Heart left ventricle (tissue), 16 donors: ENCODE measurements at regions not wholly inside any gene's neighbourhood (a gene's known extent, or its start where the extent isn't known, plus 50 kb on each side); places are given as distances from the start of the nearest gene placed in this dataset.

Experiments
- ATAC-seq, 4 donors: fragments of 200-7000 bp; cut with Tn5 transposase; one replicate each; pipeline ENCODE4 v1.9.1; 2020 to 2022; ENCODE audit warnings: moderate library complexity in 4 of 4, mild to moderate bottlenecking in 3 of 4, moderate number of reproducible peaks in 1 of 4
- DNase-seq, 5 donors: peaks; one replicate each; pipeline ENCODE4 v3.0.0-alpha.2; 2020
- H3K27ac ChIP-seq, 12 donors: fragments of 200-600 bp; sonication (generic) in 4 of 12; one replicate each; pipeline versions ENCODE4 v1.5.0 to v1.8.0; 2016 to 2022; ENCODE audit warnings: mild to moderate bottlenecking in 2 of 12
- H3K27me3 ChIP-seq, 9 donors: fragments of 200-600 bp; sonication (generic) in 2 of 9; one replicate each; pipeline versions ENCODE4 v1.5.1 to v1.8.0; 2016 to 2022; ENCODE audit warnings: mild to moderate bottlenecking in 3 of 9
- H3K36me3 ChIP-seq, 9 donors: fragments of 200-600 bp; sonication (generic) in 2 of 9; one replicate each; pipeline versions ENCODE4 v1.5.0 to v1.8.0; 2018 to 2022; ENCODE audit warnings: mild to moderate bottlenecking in 2 of 9
- H3K4me1 ChIP-seq, 12 donors: fragments of 200-600 bp; sonication (generic) in 4 of 12; one replicate each; pipeline versions ENCODE4 v1.5.0 to v1.8.0; 2016 to 2022; ENCODE audit warnings: mild to moderate bottlenecking in 3 of 12
- H3K4me3 ChIP-seq, 12 donors: fragments of 200-600 bp; sonication (generic) in 4 of 12; one replicate each; pipeline versions ENCODE4 v1.5.0 to v1.8.0; 2017 to 2022; ENCODE audit warnings: mild to moderate bottlenecking in 9 of 12, moderate library complexity in 4 of 12
- H3K9me3 ChIP-seq, 12 donors: fragments of 200-600 bp; sonication (generic) in 4 of 12; one replicate each; pipeline versions ENCODE4 v1.5.0 to v1.8.0; 2016 to 2022; ENCODE audit warnings: mild to moderate bottlenecking in 1 of 12
- POLR2A ChIP-seq, 2 donors: fragments of 450-650 bp; IDR thresholded peaks; one replicate each; pipeline ENCODE4 v1.6.1; 2017; ENCODE audit warnings: antibody characterized with exemption in 2 of 2, mild to moderate bottlenecking in 2 of 2, moderate library complexity in 2 of 2
- WGBS, 4 donors: extraction: QIAGEN DNeasy Blood & Tissue Kit in 2 of 4; methylation state at CpG; one replicate each; pipeline versions ENCODE4 v1.1.5 to v1.1.7; 2013 to 2018; 5-methylcytosine and 5-hydroxymethylcytosine counted together
- intact Hi-C, 10 donors: fragments of 100-400 bp; cut with DNase I; formaldehyde crosslinking; loops; one replicate each; pipeline versions ENCODE4 v1.11.1 to v1.14.2; 2022
- TF ChIP-seq, protein P1 (sequence below), 12 donors: fragments of 200-600 bp; sonication (generic) in 4 of 12; IDR thresholded peaks; one replicate each; pipeline versions ENCODE4 v1.5.0 to v1.8.0; 2018 to 2022; ENCODE audit warnings: antibody characterized with exemption in 12 of 12, mild to moderate bottlenecking in 5 of 12
- donor health status: ischemic (EF 13 %, LVEDD 7.1; RV severe dilation, severe dysfunction).
- donor health status: healthy with polysubstance abuse.
- donor health status: DM: no; HTN: yes; CAD: no.
- donor health status: DM: no; HTN: no; CAD: no.
- donor health status: ischemic (EF 25% LVEDD 6.9; RV normal size, moderate dysfunction).
- donor health status: ischemic (EF 25% LVEDD 5.7; RV mildly dilated, moderate dysfunction).
- donor health status: healthy.
- donor health status: DM: yes; HTN: yes; CAD: no.
- donor health status: ischemic (EF 35%, LVEDD 5.7; RV mildly dilated, moderate dysfunction).
- donor health status: nonischemic (EF 11% LVEDD 7.7; RV severe dilation, severe dysfunction).
- donor health status: DM: yes; HTN: yes; CAD: no.
- donor health status: PGD.
- donor health status: ischemic (EF 29% LVEDD 5.4; RV normal size, mild dysfunction).
- donor health status: nonischemic (EF 23%, LVEDD 6.1; RV moderate dilation, normal function).

- H3K27me3 ChIP-seq = peaks cover 0 to 7% (median 0%) of the 10 kb centered on the region in 9 donors
- no peaks in the 10 kb centered on the region for H3K36me3 ChIP-seq
- DNase-seq = no peak
- 54 to 74% (median 68%) methylated on average over 5 of the region's 5 CpGs for WGBS, 4 donors
- ATAC-seq = no peak
- H3K4me3 ChIP-seq = no peak overlapping the region
- peaks cover 0 to under 1% (median 0%) of the 10 kb centered on the region in 12 donors for H3K9me3 ChIP-seq
- H3K4me1 ChIP-seq = no peaks in the 10 kb centered on the region
- no peak overlapping the region for H3K27ac ChIP-seq
- TF ChIP-seq, protein P1, sequence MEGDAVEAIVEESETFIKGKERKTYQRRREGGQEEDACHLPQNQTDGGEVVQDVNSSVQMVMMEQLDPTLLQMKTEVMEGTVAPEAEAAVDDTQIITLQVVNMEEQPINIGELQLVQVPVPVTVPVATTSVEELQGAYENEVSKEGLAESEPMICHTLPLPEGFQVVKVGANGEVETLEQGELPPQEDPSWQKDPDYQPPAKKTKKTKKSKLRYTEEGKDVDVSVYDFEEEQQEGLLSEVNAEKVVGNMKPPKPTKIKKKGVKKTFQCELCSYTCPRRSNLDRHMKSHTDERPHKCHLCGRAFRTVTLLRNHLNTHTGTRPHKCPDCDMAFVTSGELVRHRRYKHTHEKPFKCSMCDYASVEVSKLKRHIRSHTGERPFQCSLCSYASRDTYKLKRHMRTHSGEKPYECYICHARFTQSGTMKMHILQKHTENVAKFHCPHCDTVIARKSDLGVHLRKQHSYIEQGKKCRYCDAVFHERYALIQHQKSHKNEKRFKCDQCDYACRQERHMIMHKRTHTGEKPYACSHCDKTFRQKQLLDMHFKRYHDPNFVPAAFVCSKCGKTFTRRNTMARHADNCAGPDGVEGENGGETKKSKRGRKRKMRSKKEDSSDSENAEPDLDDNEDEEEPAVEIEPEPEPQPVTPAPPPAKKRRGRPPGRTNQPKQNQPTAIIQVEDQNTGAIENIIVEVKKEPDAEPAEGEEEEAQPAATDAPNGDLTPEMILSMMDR (IDR thresholded peaks at IDR 0.05) = no peak
- TF ChIP-seq POLR2A (IDR thresholded peaks at IDR 0.05) = no peak
- intact Hi-C loops = no loop called here
Observed at GRCh38 chr6:10221178-10221577, 193.7 kb downstream of the TFAP2A start.

GRCh38 chr6:10219510-10219909 lies 195.4 kb downstream of the TFAP2A start:
- no peak overlapping the region for H3K4me3 ChIP-seq
- TF ChIP-seq, protein P1 (IDR thresholded peaks at IDR 0.05) = no peak
- no peak for TF ChIP-seq POLR2A (IDR thresholded peaks at IDR 0.05)
- DNase-seq = no peak
- H3K4me1 ChIP-seq = no peaks in the 10 kb centered on the region
- ATAC-seq = no peak
- intact Hi-C loops = no loop called here
- no peak overlapping the region for H3K27ac ChIP-seq
- WGBS, 4 donors = 69 to 85% (median 81%) methylated on average over 2 of the region's 2 CpGs
- H3K27me3 ChIP-seq = peaks cover 0 to 7% (median 0%) of the 10 kb centered on the region in 9 donors
- no peaks in the 10 kb centered on the region for H3K36me3 ChIP-seq
- H3K9me3 ChIP-seq = no peaks in the 10 kb centered on the region

DNA sequence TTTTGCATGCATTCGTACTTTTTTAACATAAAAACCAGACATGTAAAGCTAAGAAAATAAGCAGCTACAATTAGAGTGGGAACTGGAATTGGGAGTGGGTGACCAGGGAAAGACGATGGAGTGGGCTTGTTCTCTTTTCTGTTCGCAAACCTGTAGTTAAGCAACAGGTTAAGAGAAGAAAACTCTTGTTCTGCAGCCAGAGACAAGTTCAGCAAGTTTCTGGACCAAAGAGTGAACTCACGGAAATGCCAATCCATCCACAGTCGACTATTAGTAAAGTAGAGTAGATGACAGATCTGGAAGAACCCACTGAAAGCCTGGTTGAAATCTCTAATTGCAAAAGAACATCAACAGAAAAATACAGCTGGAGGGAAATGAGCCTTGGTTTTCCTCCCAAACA lies 197.8 kb downstream of the TFAP2A start:
- no peaks in the 10 kb centered on the region for H3K27me3 ChIP-seq
- no peak overlapping the region for H3K4me3 ChIP-seq
- ATAC-seq = no peak
- no peak for DNase-seq
- no peaks in the 10 kb centered on the region for H3K9me3 ChIP-seq
- TF ChIP-seq POLR2A (IDR thresholded peaks at IDR 0.05) = no peak
- TF ChIP-seq, protein P1 (IDR thresholded peaks at IDR 0.05) = no peak
- no peaks in the 10 kb centered on the region for H3K4me1 ChIP-seq
- intact Hi-C loops = no loop called here
- H3K27ac ChIP-seq = no peak overlapping the region
- no peaks in the 10 kb centered on the region for H3K36me3 ChIP-seq
- 72 to 83% (median 74%) methylated on average over 5 of the region's 5 CpGs for WGBS, 4 donors

DNA sequence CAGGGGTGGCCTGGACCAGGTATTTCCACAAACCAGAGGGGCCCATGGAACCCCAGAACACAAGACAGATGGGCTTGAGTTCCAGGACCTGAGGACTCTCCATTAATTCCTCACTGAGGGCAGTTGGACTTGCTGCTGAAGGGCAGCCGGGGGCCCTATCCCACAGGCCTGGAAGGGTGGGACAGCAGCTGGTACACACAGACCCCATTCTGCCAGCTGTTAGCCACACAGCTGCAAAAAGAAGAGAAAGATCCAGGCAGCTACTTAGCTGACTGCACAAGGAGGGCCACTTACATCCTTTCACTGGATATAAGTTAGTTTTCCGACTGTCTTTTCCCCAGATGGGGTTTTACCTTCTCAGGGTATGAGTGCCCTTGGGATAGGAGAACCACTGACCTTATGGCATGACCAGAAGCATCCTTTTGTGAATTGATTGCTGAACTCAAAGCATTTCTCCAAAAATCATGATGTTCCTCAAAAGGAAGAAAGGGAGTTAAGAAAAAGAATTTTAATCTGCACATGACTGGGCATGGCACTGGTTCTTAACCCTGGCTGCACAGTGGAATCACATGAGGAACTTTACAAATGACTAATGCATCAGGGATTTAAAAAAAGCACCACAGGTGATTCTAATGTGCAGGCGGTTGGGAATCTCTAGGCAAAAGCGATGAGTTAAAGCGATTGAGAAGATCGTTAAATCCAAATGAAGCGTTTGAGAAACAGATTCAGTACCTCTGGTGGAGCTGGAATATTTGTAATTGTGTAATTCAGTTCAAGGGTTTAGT lies 199.4 kb downstream of the TFAP2A start:
- H3K4me3 ChIP-seq = no peak overlapping the region
- H3K4me1 ChIP-seq = no peaks in the 10 kb centered on the region
- DNase-seq (no peak), ATAC-seq (no peak)
- intact Hi-C loops = no loop called here
- H3K27ac ChIP-seq = no peak overlapping the region
- TF ChIP-seq, protein P1 (IDR thresholded peaks at IDR 0.05) = no peak
- WGBS, 4 donors = 89 to 92% (median 90%) methylated on average over 7 of the region's 7 CpGs
- H3K27me3 ChIP-seq = no peaks in the 10 kb centered on the region
- no peaks in the 10 kb centered on the region for H3K9me3 ChIP-seq
- H3K36me3 ChIP-seq = no peaks in the 10 kb centered on the region
